ENCODE measurements at regions not wholly inside any gene's neighbourhood (a gene's known extent, or its start where the extent isn't known, plus 50 kb on each side); places are given as distances from the start of the nearest gene placed in this dataset.
A peak's percentile ranks its signal among the peaks of the same experiment; 100 is the strongest.

DNA sequence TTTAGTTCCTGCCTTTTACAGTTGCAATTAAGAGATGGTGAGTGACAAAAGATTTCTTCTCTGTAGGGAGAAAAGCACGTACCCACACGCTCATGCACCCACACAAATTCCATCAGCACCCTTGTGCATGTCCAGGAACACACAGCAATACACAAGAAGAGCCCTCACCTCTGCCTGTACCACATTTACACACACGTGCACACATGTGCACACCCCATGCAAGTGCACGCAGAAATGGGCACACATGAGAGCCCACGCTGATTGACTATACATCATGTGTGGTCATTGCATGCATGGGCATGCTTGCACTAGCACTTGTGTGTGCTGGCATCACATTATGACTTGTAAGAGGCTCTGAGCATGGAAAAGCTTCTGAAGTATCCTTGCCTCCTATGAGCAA is 70.5 kb downstream of the SERPINA3 start:
- H3F3A ChIP-seq (ENCODE audit: low read depth), result no peaks in the 10 kb centered on the region
- no peaks in the 10 kb centered on the region for H3K27me3 ChIP-seq (ENCODE audit: insufficient read depth, low read length, poor library complexity, severe bottlenecking)
- no peaks in the 10 kb centered on the region for H3K9me3 ChIP-seq (ENCODE audit: insufficient read depth, low read depth, low read length)
- no peak overlapping the region for H3K4me3 ChIP-seq (ENCODE audit: low read length, poor library complexity, severe bottlenecking)
- no peaks in the 10 kb centered on the region for H3K4me1 ChIP-seq (ENCODE audit: insufficient read depth, low read length, poor library complexity, severe bottlenecking)
- H3K9ac ChIP-seq (ENCODE audit: low read depth, low read length, poor library complexity, severe bottlenecking), result no peak overlapping the region
- no peaks in the 10 kb centered on the region for H3K79me2 ChIP-seq (ENCODE audit: insufficient read depth, low read length)
- H4K20me1 ChIP-seq (ENCODE audit: insufficient read depth, low read length, poor library complexity, severe bottlenecking), result no peaks in the 10 kb centered on the region
- H3K36me3 ChIP-seq (ENCODE audit: insufficient read depth, low read length), result no peaks in the 10 kb centered on the region
- no peak overlapping the region for H2AFZ ChIP-seq (ENCODE audit: low read length)
- H3K9me2 ChIP-seq (replicated peaks; ENCODE audit: low read depth, low read length), result no peaks in the 10 kb centered on the region
- no peak for TF ChIP-seq EZH2phosphoT487 (IDR thresholded peaks at IDR 0.05; ENCODE audit: borderline replicate concordance)
- TF ChIP-seq, protein P1, sequence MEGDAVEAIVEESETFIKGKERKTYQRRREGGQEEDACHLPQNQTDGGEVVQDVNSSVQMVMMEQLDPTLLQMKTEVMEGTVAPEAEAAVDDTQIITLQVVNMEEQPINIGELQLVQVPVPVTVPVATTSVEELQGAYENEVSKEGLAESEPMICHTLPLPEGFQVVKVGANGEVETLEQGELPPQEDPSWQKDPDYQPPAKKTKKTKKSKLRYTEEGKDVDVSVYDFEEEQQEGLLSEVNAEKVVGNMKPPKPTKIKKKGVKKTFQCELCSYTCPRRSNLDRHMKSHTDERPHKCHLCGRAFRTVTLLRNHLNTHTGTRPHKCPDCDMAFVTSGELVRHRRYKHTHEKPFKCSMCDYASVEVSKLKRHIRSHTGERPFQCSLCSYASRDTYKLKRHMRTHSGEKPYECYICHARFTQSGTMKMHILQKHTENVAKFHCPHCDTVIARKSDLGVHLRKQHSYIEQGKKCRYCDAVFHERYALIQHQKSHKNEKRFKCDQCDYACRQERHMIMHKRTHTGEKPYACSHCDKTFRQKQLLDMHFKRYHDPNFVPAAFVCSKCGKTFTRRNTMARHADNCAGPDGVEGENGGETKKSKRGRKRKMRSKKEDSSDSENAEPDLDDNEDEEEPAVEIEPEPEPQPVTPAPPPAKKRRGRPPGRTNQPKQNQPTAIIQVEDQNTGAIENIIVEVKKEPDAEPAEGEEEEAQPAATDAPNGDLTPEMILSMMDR (conservative IDR thresholded peaks at IDR 0.05; ENCODE audit: low read length), result no peak
- H3K4me2 ChIP-seq (ENCODE audit: low read depth, low read length, poor library complexity, severe bottlenecking), result no peak overlapping the region

DNA sequence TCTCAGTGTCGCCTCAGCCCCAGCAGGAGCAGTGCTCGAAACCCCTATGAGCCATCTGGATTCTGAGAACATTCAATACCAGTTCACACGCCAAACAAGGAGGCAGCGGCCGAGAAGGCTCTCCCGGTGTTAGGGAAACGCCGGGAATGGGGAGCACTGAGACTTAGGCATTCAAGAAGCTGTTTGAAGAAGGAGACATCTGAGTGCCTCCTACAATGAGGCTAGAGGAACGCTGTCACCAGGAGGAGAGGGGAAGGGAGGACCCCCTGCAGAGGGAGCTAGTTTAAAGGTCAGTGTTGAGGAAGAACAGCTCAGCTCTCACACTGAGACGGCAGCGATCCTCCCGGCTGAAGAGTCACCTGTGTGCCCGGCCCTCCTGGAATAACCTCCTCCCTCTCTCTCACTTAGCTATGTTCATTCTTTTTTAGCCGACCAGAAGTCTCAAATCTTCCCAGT is 69.9 kb downstream of the SERPINA3 start:
- H3K4me1 ChIP-seq (ENCODE audit: insufficient read depth, low read length, poor library complexity, severe bottlenecking), result no peaks in the 10 kb centered on the region
- no peaks in the 10 kb centered on the region for H3K79me2 ChIP-seq (ENCODE audit: insufficient read depth, low read length)
- no peaks in the 10 kb centered on the region for H3K9me3 ChIP-seq (ENCODE audit: insufficient read depth, low read depth, low read length)
- TF ChIP-seq, protein P1 (conservative IDR thresholded peaks at IDR 0.05; ENCODE audit: low read length), result no peak
- TF ChIP-seq EZH2phosphoT487 (IDR thresholded peaks at IDR 0.05; ENCODE audit: borderline replicate concordance), result no peak
- no peaks in the 10 kb centered on the region for H3K27me3 ChIP-seq (ENCODE audit: insufficient read depth, low read length, poor library complexity, severe bottlenecking)
- H3K9me2 ChIP-seq (replicated peaks; ENCODE audit: low read depth, low read length), result no peaks in the 10 kb centered on the region
- H3K4me2 ChIP-seq (ENCODE audit: low read depth, low read length, poor library complexity, severe bottlenecking), result no peak overlapping the region
- no peak overlapping the region for H2AFZ ChIP-seq (ENCODE audit: low read length)
- no peaks in the 10 kb centered on the region for H3F3A ChIP-seq (ENCODE audit: low read depth)
- H3K36me3 ChIP-seq (ENCODE audit: insufficient read depth, low read length), result no peaks in the 10 kb centered on the region
- H3K4me3 ChIP-seq (ENCODE audit: low read length, poor library complexity, severe bottlenecking), result no peak overlapping the region
- no peak overlapping the region for H3K9ac ChIP-seq (ENCODE audit: low read depth, low read length, poor library complexity, severe bottlenecking)
- H4K20me1 ChIP-seq (ENCODE audit: insufficient read depth, low read length, poor library complexity, severe bottlenecking), result no peaks in the 10 kb centered on the region

DNA sequence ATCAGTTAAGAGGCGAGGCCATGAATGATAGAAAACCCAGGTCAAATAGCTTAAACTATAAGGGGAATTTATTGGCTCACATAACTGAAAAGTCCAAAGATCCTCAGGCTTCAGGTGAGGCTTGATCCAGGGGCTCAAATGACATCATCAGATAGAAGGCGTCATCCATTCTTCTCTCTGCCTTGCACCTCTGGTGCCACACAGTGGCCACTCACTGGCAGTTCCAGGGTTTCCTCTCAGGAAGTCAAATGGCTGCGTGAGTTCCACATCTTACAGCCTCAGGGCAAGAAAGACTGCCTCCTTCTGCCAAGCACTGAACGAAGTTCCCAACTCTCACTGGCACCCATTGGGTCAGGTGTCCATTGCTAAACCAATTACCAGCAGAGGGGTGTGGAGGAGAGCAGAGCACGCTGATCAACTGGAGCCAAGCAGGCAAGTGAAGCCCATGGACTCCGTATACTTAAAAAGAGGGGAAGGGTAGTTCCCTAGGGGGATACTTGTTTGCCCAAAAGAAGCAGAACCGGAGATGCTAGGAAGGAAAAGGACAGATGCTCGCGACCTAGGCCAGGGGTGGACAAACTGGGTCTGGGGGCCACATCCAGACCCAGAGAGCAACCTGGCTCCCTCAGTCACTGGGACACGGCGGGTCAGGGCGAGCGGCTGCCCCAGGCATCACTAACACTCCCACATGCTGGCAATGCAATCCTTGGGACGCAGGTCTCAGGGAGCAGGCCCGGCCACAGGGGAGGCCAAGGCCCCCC is 69.3 kb downstream of the SERPINA3 start:
- Histone ChIP-seq H3K79me2 (ENCODE audit: insufficient read depth, low read length) (no peaks in the 10 kb centered on the region), H3K27me3 (ENCODE audit: insufficient read depth, low read length, poor library complexity, severe bottlenecking) (no peaks in the 10 kb centered on the region), H3K9ac (ENCODE audit: low read depth, low read length, poor library complexity, severe bottlenecking) (no peak overlapping the region), H3K4me3 (ENCODE audit: low read length, poor library complexity, severe bottlenecking) (no peak overlapping the region), H4K20me1 (ENCODE audit: insufficient read depth, low read length, poor library complexity, severe bottlenecking) (no peaks in the 10 kb centered on the region), H3K4me1 (ENCODE audit: insufficient read depth, low read length, poor library complexity, severe bottlenecking) (no peaks in the 10 kb centered on the region), H3K9me3 (ENCODE audit: insufficient read depth, low read depth, low read length) (no peaks in the 10 kb centered on the region), H2AFZ (ENCODE audit: low read length) (no peak overlapping the region), H3K36me3 (ENCODE audit: insufficient read depth, low read length) (no peaks in the 10 kb centered on the region), H3K9me2 (replicated peaks; ENCODE audit: low read depth, low read length) (no peaks in the 10 kb centered on the region), H3K4me2 (ENCODE audit: low read depth, low read length, poor library complexity, severe bottlenecking) (no peak overlapping the region), H3F3A (ENCODE audit: low read depth) (no peaks in the 10 kb centered on the region)
- no peak for TF ChIP-seq EZH2phosphoT487 (IDR thresholded peaks at IDR 0.05; ENCODE audit: borderline replicate concordance)
- TF ChIP-seq, protein P1 (conservative IDR thresholded peaks at IDR 0.05; ENCODE audit: low read length), result peak; percentile 44
